ENCODE measurements at regions not wholly inside any gene's neighbourhood (a gene's known extent, or its start where the extent isn't known, plus 50 kb on each side); places are given as distances from the start of the nearest gene placed in this dataset.
"Not testable (repeated sequence)": the region's sequence is repeated elsewhere in the genome, so short reads cannot be mapped to it uniquely, and the experiment has no call there.

GRCh38 chr14:43522191-43522590 is 984.9 kb downstream of the FSCB start:
- Histone ChIP-seq H3K36me3 (replicated peaks) (no peaks in the 10 kb centered on the region), H3K27ac (no peak overlapping the region), H3K4me3 (ENCODE audit: low read depth, low read length) (no peak overlapping the region), H3K27me3 (replicated peaks) (no peaks in the 10 kb centered on the region)
- no peak for DNase-seq
- in situ Hi-C loops (cut with HindIII; ENCODE audit: low pct_ligation_motif_present, low sequenced_read_pairs): no loop called here
- TF ChIP-seq, protein P1, sequence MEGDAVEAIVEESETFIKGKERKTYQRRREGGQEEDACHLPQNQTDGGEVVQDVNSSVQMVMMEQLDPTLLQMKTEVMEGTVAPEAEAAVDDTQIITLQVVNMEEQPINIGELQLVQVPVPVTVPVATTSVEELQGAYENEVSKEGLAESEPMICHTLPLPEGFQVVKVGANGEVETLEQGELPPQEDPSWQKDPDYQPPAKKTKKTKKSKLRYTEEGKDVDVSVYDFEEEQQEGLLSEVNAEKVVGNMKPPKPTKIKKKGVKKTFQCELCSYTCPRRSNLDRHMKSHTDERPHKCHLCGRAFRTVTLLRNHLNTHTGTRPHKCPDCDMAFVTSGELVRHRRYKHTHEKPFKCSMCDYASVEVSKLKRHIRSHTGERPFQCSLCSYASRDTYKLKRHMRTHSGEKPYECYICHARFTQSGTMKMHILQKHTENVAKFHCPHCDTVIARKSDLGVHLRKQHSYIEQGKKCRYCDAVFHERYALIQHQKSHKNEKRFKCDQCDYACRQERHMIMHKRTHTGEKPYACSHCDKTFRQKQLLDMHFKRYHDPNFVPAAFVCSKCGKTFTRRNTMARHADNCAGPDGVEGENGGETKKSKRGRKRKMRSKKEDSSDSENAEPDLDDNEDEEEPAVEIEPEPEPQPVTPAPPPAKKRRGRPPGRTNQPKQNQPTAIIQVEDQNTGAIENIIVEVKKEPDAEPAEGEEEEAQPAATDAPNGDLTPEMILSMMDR (IDR thresholded peaks at IDR 0.05; ENCODE audit: low read depth, low read length, missing control alignments): no peak

DNA sequence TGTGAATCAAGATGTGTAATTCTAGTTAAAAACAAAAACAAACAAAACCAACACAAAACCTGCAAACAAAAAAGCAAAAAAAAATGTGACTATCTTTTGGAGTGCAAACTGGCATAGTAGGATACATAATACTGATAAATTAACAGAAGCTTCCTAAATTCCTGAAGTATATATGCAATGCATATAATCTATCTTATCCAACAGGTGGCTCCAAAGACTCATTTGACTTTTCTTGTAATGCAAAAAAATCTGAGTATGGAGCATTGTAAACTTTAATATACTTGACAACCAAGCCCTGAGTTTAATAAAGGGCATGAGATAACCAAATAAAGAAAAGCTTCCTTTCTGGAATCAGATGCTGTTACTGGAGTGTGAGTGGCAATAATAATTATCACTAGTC is 1003.6 kb downstream of the FSCB start:
- H3K36me3 ChIP-seq (replicated peaks): no peaks in the 10 kb centered on the region
- no peak overlapping the region for H3K4me3 ChIP-seq (ENCODE audit: low read depth, low read length)
- H3K27me3 ChIP-seq (replicated peaks): no peaks in the 10 kb centered on the region
- TF ChIP-seq, protein P1 (IDR thresholded peaks at IDR 0.05; ENCODE audit: low read depth, low read length, missing control alignments): no peak
- DNase-seq: no peak
- H3K27ac ChIP-seq: no peak overlapping the region
- in situ Hi-C loops (cut with HindIII; ENCODE audit: low pct_ligation_motif_present, low sequenced_read_pairs): no loop called here

DNA sequence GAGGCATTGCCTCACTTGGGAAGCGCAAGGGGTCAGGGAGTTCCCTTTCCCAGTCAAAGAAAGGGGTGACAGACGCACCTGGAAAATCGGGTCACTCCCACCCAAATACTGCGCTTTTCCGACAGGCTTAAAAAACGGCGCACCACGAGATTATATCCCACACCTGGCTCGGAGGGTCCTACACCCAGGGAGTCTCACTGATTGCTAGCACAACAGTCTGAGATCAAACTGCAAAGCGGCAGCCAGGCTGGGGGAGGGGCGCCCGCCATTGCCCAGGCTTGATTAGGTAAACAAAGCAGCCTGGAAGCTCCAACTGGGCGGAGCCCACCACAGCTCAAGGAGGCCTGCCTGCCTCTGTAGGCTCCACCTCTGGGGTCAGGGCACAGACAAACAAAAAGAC is 1014.7 kb downstream of the FSCB start:
- DNase-seq; H3K27ac ChIP-seq; H3K36me3 ChIP-seq (replicated peaks); H3K4me3 ChIP-seq (ENCODE audit: low read depth, low read length); in situ Hi-C loops (cut with HindIII; ENCODE audit: low pct_ligation_motif_present, low sequenced_read_pairs); H3K27me3 ChIP-seq (replicated peaks): not testable (repeated sequence)

GRCh38 chr14:43483415-43483814 is 1023.7 kb downstream of the FSCB start:
- in situ Hi-C loops (cut with HindIII; ENCODE audit: low pct_ligation_motif_present, low sequenced_read_pairs): no loop called here
- H3K27me3 ChIP-seq (replicated peaks): no peaks in the 10 kb centered on the region
- no peak overlapping the region for H3K4me3 ChIP-seq (ENCODE audit: low read depth, low read length)
- no peak overlapping the region for H3K27ac ChIP-seq
- TF ChIP-seq, protein P1 (IDR thresholded peaks at IDR 0.05; ENCODE audit: low read depth, low read length, missing control alignments): no peak
- DNase-seq: no peak
- H3K36me3 ChIP-seq (replicated peaks): no peaks in the 10 kb centered on the region

DNA sequence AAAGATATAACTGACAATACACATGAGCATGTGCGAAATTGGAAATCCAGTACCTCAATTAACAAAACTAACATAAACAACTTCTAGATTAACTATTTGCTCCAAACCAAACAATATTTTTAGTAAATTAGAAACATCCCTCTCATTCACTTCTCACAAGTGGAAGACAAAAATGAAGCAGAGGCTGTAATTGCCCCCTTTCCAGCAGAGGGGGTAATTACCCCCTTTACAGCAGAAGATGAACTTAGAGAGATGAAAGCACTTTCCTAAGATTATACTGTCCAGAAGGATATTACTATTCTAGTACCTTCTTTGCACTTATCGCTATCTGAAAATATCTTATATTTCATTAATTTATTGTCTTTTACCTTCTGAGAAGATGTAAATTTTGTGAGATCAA is 1025.2 kb downstream of the FSCB start:
- Histone ChIP-seq H3K27me3 (replicated peaks) (no peaks in the 10 kb centered on the region), H3K4me3 (ENCODE audit: low read depth, low read length) (no peak overlapping the region), H3K27ac (no peak overlapping the region), H3K36me3 (replicated peaks) (no peaks in the 10 kb centered on the region)
- in situ Hi-C loops (cut with HindIII; ENCODE audit: low pct_ligation_motif_present, low sequenced_read_pairs): no loop called here
- TF ChIP-seq, protein P1 (IDR thresholded peaks at IDR 0.05; ENCODE audit: low read depth, low read length, missing control alignments): no peak
- DNase-seq: no peak

DNA sequence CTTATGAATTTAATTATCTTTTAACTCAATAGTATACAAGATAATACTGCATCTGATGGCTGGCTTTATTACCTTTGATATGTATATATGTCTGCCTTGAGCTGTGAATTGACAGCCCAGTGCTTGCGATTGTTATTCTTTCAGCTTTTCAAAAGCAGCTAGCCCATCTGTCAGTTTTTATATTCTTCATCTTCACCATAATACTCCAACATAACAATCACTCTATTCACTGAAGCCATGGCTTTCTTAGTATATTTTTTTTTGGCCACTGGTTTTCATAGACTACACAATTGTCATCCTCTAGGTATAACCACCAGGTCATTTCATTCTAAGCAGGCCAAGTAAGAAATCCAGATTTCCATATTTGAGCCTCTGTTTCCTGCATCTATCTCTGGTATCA is 1026.1 kb downstream of the FSCB start:
- H3K4me3 ChIP-seq (ENCODE audit: low read depth, low read length): no peak overlapping the region
- DNase-seq: no peak
- no peak overlapping the region for H3K27ac ChIP-seq
- TF ChIP-seq, protein P1 (IDR thresholded peaks at IDR 0.05; ENCODE audit: low read depth, low read length, missing control alignments): no peak
- H3K36me3 ChIP-seq (replicated peaks): no peaks in the 10 kb centered on the region
- no peaks in the 10 kb centered on the region for H3K27me3 ChIP-seq (replicated peaks)
- in situ Hi-C loops (cut with HindIII; ENCODE audit: low pct_ligation_motif_present, low sequenced_read_pairs): no loop called here
